Spleen (tissue), 7 donors: ENCODE measurements at regions not wholly inside any gene's neighbourhood (a gene's known extent, or its start where the extent isn't known, plus 50 kb on each side); places are given as distances from the start of the nearest gene placed in this dataset.

Source experiments
- POLR2AphosphoS5 ChIP-seq, 3 donors: sonication (generic); formaldehyde crosslinking; IDR thresholded peaks; one replicate each; pipeline ENCODE4 v1.5.1; 2017; ENCODE audit warnings: antibody characterized with exemption in 3 of 3
- TF ChIP-seq, protein P1 (sequence below), 11 experiments: fragments of 200-600 bp in 7 of 11; fragments of 450-650 bp in 4 of 11; sonication (generic) in 4 of 11; IDR thresholded peaks in 8 of 11; conservative IDR thresholded peaks in 3 of 11; 1 replicate in 7 of 11; 2 replicates in 4 of 11; pipeline versions ENCODE4 v1.4.0 to v1.8.0; 2016 to 2021; ENCODE audit warnings: antibody characterized with exemption in 11 of 11, inconsistent platforms in 4 of 11, mild to moderate bottlenecking in 1 of 11
- donor health status: DM: no; HTN: no; CAD: no; lungs with moderate emphysema.
- donor health status: DM: no; HTN: no; CAD: no.
- donor health status: DM: no; HTN: no; CAD: no.

DNA sequence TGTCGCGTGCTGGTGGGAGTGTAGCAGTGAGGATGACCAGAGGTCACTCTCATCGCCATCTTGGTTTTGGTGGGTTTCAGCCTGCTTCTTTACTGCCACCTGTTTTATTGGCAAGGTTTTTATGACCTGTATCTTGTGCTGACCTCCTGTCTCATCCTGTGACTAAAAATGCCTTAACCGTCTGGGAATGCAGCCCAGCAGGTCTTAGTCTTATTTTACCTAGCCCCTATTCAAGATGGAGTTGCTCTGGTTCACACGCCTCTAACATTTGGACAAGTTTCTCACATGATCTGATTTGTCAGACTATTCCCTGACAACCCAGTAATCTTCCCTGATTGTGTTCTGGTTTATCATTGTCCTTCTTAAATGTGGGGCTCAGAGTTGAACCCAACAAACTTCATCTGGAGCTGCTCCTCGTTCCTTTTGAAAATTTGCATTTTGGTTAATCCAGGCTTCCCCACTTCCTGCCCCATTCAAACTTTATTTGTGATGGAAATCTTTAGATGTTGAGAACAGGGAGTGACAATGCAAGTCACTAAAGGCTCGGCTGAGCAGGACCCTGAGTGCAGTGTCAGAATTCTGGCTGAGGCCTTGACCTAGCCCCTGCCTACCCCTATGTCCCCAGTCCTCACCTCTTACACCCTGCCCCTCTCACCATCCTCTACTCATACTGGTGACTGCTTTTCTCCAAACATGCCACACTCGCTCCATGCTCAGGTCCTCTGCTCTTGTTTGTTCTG lies 226.8 kb downstream of the STIM2 start:
- TF ChIP-seq, protein P1, sequence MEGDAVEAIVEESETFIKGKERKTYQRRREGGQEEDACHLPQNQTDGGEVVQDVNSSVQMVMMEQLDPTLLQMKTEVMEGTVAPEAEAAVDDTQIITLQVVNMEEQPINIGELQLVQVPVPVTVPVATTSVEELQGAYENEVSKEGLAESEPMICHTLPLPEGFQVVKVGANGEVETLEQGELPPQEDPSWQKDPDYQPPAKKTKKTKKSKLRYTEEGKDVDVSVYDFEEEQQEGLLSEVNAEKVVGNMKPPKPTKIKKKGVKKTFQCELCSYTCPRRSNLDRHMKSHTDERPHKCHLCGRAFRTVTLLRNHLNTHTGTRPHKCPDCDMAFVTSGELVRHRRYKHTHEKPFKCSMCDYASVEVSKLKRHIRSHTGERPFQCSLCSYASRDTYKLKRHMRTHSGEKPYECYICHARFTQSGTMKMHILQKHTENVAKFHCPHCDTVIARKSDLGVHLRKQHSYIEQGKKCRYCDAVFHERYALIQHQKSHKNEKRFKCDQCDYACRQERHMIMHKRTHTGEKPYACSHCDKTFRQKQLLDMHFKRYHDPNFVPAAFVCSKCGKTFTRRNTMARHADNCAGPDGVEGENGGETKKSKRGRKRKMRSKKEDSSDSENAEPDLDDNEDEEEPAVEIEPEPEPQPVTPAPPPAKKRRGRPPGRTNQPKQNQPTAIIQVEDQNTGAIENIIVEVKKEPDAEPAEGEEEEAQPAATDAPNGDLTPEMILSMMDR (IDR thresholded peaks at IDR 0.05 in 8 of 11, conservative IDR thresholded peaks at IDR 0.05 in 3 of 11), result no peak
- no peak for TF ChIP-seq POLR2AphosphoS5 (IDR thresholded peaks at IDR 0.05)
